GM18907 (cell line): ENCODE measurements at regions not wholly inside any gene's neighbourhood (a gene's known extent, or its start where the extent isn't known, plus 50 kb on each side); places are given as distances from the start of the nearest gene placed in this dataset.

Experiments
- ATAC-seq: cut with Tn5 transposase; IDR thresholded peaks from one replicate; pipeline ENCODE4 v1.9.1; 2021; ENCODE audit warnings: mild to moderate bottlenecking, moderate library complexity; ENCODE audit not compliant: unreplicated experiment

GRCh38 chr10:8586504-8586903 lies 532.0 kb downstream of the GATA3 start:
- ATAC-seq, result no peak

DNA sequence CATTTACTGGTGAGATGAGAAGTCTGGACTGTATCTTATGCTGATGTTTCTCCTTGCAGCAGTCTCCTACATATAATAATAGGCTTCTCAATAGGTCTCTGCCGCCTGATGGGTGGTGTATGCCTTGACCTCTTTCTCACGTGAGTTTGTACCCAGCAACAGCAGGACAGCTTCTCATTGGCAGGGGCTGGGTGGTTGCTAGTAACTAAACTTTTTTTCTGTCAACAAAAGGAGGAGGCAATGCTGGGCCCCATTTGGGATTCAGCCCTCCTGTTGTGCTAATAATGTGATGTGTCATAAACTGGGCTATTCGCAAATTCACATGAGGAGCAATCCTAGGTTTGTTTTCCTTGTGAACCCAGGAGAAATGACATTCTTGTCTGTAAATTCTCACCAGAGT lies 533.6 kb downstream of the GATA3 start:
- no peak for ATAC-seq

DNA sequence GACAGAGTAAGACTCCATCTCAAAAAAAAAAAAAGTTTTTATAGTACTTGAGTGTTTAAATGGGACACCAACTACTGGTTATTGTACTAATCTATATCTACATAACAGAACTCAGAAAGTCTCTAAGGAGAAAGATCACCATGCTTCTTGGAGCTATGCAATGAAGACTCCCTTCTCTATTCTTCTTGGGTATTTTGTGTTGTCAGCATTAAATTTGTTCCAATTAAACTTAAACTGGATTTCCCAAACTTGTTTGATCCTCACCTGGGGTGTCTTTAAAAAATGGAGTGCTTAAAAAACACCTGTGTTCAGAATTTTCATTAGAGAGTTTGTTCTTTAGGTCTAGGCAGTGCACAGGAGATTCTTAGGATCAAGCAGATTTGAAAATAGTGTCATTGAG lies 536.0 kb downstream of the GATA3 start:
- ATAC-seq, result no peak

DNA sequence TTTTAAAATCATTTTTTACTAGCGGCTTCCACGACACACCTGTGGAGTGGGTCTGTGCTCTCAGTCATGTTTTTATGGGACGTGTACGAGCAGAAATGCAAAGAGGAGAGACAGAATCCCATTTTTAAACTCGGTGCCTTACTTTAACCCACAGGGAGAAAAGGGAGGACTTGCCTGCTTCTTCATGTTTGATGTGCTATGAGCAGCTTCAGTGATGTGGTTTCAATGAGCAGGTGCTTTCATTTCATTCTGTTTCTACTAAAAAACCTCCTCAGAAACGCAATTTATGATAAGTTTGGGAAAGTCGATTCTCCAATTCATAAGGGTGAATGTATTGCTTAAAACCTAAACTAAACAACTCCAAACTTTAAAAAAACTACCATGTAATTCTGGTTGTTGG lies 537.2 kb downstream of the GATA3 start:
- no peak for ATAC-seq

- no peak for ATAC-seq
Measured at GRCh38 chr10:8594176-8594575, 539.7 kb downstream of the GATA3 start.

DNA sequence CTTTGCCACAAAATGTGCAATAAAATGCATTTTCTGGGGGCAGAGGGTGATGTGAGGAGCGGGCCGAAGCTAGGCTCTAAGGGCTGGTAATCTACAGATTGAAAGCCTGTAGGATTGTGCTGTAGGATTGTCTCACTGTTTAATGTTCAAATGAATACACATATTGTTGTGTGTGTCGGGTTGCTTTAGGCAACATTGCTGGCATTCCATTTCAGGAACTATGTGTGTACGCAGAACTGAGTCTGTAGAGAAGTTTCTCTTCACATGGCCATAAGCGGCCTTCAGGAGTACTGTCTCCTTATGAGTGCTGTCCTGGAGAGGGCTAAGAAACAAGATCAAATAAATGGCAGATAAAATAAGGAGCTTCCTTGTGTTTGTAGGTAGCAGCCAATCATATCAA lies 540.2 kb downstream of the GATA3 start:
- ATAC-seq, result no peak

DNA sequence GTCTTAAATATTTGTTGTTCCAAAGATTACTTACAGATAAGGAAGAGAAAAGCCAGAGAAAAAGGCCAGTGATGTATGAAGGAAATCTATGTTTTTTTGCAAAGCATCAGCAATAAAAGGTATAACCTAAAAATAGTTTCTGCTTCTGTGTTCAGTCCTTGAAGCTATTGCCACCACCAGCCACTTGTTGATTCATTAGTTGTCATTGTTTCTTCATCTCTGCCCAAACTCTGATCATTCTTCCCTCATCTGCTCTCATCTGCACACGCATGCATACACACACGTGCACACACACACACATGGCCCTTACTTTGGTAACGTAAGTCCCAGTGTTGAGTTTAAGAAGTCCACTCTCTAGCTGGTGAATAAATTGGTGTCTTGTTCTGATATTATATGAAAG lies 540.7 kb downstream of the GATA3 start:
- ATAC-seq, result no peak

- ATAC-seq, result no peak
Measured at GRCh38 chr10:8596929-8597472, 542.5 kb downstream of the GATA3 start.

GRCh38 chr10:8600192-8600591 lies 545.7 kb downstream of the GATA3 start:
- no peak for ATAC-seq

GRCh38 chr10:8602821-8603220 lies 548.3 kb downstream of the GATA3 start:
- ATAC-seq, result no peak

DNA sequence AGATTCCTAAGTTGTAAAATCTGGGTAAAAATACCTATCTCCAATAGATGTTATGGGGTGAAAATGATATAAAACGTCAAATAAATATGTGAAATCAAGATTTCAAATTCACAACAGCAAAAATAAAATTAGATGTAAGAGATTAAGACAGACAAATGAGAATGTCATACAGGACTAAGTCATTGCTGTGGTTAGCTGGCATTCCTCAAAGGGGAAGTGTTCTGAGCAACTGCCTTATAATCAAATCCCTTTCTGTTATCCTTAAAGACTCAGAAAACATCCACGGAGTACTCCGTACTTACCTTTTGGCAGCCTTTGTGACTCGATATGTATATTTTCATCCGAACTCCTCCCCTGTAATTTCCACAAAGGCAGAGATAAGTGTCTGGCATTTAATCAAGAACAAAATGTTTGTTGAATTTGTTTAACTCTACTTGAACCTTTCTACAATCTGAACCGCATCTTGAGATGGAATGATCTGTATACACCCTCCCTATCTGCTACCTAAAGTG lies 559.6 kb downstream of the GATA3 start:
- no peak for ATAC-seq

GRCh38 chr10:8615118-8615517 lies 560.6 kb downstream of the GATA3 start:
- ATAC-seq, result no peak

DNA sequence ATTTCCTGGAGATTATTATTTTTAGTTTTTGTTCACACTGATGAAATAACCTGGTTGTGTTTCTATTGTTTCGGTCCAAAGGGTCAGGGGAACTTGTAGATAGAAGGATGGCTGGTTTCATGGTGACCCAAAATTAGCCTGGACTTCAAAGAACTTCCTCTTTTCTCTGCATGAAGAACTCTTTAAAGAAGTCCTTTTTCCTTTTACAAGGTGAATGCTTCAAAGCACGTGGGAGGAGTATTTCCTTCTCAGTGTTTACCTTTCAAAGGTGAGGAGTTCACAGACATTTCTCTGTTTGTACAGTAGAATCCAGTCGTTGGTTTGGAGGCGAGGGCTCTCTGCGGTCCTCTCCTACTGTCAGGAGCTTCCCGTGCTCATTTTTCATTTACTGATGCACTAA lies 561.7 kb downstream of the GATA3 start:
- ATAC-seq, result peak; percentile 87

DNA sequence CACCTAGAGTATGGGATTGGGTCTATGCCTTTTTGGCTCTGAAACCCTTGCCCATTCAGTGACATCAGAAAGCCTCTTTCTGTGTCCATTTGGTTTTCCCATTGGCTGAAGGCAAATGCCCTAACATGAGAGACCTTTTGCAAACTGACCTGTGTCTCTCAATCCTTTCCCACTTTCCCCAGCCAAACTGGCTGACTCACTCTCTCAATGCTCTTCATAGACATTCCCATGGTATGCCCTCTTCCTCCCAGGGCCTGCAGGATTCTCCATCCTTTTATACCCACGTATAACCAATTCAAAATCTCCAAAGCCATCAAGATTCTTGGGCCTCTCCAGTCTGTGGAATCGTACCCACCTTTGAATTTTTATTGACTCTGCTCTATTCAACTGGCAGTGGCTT lies 563.3 kb downstream of the GATA3 start:
- no peak for ATAC-seq

- ATAC-seq, result no peak
Measured at GRCh38 chr10:8618834-8619233, 564.3 kb downstream of the GATA3 start.

GRCh38 chr10:8628351-8628750 lies 573.9 kb downstream of the GATA3 start:
- ATAC-seq, result no peak

DNA sequence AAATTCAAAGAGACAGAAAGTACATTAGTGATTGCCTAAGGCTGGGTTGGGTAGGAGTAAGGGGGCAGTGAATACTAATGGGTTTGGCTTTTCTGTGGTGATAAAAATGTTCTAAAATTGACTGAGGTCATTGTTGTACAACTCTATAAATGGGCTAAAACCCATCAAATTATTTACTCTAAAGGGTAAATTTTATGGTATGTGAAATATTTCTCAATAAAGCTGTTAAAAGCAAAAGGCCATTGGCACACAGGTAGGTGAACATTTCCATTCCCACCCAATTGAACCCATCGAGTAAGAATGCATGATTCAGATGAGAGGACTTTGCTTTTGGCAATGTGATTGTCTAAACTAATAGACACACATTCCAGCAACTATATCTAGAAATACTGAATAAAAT lies 579.4 kb downstream of the GATA3 start:
- ATAC-seq, result no peak

DNA sequence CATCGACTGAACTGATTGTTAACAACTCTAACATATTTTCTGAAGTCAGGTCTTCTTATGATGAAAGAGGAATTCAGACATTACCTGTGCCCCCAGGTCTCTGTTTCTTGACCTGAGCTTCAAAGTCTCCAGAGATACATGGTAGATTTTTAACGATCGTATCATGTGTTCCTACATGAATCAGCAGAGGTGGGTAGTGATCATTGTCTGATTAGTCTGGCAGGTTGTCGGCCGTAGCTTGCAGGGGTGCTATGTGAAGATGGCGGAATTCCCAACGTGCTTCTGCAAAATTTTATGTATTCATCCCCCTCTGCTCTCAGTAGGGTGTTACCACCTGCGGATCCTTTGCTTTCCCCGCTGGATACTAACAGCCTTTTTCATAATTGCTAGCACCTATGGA lies 581.9 kb downstream of the GATA3 start:
- ATAC-seq, result no peak

DNA sequence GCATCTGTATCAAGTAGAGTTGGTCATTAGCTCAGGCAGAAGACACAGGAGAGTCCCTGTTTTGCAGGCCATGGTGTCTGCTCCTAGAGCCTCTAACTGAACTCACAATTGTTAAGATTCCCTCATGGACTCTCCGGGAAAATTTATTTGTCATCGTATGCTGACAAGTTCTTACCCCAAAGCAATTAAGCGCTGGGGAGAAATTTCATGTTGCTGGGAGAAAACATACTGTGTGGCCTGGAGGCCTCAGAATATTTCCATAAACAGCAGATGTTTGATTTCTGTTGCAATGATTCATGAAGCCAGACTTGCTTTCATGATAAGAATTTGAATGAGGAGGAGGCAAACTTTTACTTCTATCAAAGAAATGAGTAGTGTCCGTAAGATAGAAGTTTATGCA lies 583.2 kb downstream of the GATA3 start:
- no peak for ATAC-seq

DNA sequence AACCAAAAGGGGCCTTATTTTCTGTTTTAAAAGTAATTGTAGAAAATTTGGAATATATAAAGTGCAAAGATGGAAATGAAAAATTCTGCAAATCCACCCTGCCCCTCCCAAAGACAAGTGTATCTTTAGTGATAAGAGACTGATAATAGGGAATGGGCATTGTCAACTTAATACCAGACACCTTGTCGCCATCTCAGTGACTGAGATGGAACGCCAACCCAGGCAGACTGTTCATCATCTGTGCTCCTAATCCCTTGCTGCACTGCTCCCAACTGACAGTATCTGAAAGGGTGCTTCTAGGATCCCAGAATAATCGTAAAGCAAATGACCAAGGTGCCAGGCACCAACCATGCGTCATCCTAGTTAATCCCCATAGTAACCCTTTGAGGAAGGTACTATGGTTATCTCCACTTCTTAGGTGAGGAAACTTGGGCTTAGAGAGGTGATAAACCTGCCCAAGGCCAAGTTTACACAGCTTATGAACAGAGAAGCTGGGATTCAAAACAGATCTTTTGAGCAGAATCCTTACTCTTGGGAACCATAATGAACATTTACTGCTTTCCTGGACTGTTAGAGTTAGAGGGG lies 583.7 kb downstream of the GATA3 start:
- no peak for ATAC-seq

GRCh38 chr10:8639486-8640185 lies 585.1 kb downstream of the GATA3 start:
- no peak for ATAC-seq

DNA sequence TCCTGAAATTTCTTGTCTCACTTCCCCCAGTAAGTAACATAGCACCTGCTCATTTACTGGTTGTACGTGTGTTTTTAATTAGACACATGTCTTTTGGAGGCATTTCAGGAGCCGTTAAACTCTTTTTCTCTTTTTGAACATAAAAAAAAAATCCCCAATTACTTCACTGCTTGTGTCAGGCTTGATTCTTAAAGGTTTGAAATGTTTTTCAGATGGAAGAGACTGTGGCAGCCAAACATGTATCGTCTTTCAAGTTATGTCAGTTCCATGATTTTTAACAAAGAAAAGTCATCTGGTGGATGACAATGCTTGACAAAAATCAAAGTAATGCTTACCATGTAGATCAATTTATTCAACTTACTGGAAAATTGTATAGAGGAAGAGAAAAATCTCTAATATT lies 585.8 kb downstream of the GATA3 start:
- ATAC-seq, result no peak

GRCh38 chr10:8640878-8641277 lies 586.4 kb downstream of the GATA3 start:
- no peak for ATAC-seq
